Jurkat, Clone E6-1 (cell line): ENCODE measurements at regions not wholly inside any gene's neighbourhood (a gene's known extent, or its start where the extent isn't known, plus 50 kb on each side); places are given as distances from the start of the nearest gene placed in this dataset.

ENCODE experiments used
- DNase-seq: peaks from one replicate; pipeline ENCODE4 v3.0.0-alpha.2; 2011; ENCODE audit warnings: low read depth, low spot score
- H3K4me3 ChIP-seq: 2 replicates; pipeline ENCODE4 v1.5.1; 2011; ENCODE audit warnings: mild to moderate bottlenecking, low read length, control low read depth, moderate library complexity

- no peak for DNase-seq
- no peak overlapping the region for H3K4me3 ChIP-seq
Observed at GRCh38 chr10:78542521-78542920, 508.9 kb downstream of the RPS24 start.

GRCh38 chr10:78543031-78543748 lies 509.5 kb downstream of the RPS24 start:
- no peak overlapping the region for H3K4me3 ChIP-seq
- no peak for DNase-seq

- no peak for DNase-seq
- H3K4me3 ChIP-seq, result no peak overlapping the region
Observed at GRCh38 chr10:78543749-78544362, 510.2 kb downstream of the RPS24 start.

GRCh38 chr10:78544423-78545090 lies 510.9 kb downstream of the RPS24 start:
- H3K4me3 ChIP-seq, result no peak overlapping the region
- DNase-seq, result no peak

- H3K4me3 ChIP-seq, result no peak overlapping the region
- peak; percentile 33 for DNase-seq
Observed at GRCh38 chr10:78545756-78546155, 512.1 kb downstream of the RPS24 start.

GRCh38 chr10:78547397-78547796 lies 513.7 kb downstream of the RPS24 start:
- H3K4me3 ChIP-seq, result no peak overlapping the region
- peak; percentile 70 for DNase-seq

- H3K4me3 ChIP-seq, result no peak overlapping the region
- DNase-seq, result no peak
Observed at GRCh38 chr10:78547905-78548304, 514.2 kb downstream of the RPS24 start.

GRCh38 chr10:78548369-78548768 lies 514.7 kb downstream of the RPS24 start:
- DNase-seq, result no peak
- H3K4me3 ChIP-seq, result no peak overlapping the region

GRCh38 chr10:78549140-78549935 lies 515.7 kb downstream of the RPS24 start:
- no peak for DNase-seq
- no peak overlapping the region for H3K4me3 ChIP-seq

- no peak overlapping the region for H3K4me3 ChIP-seq
Observed at GRCh38 chr10:78550090-78550489, 516.4 kb downstream of the RPS24 start.

GRCh38 chr10:78550716-78551115 lies 517.1 kb downstream of the RPS24 start:
- no peak for DNase-seq
- H3K4me3 ChIP-seq, result no peak overlapping the region

More at GRCh38 chr10:78550090-78550489, 516.4 kb downstream of the RPS24 start:
- no peak for DNase-seq

- no peak overlapping the region; the same call in 1 of the 2 replicates for H3K4me3 ChIP-seq
- peak; percentile 95 for DNase-seq
Observed at GRCh38 chr10:78551184-78552005, 517.4 kb upstream of the ZMIZ1 start.

- no peak for DNase-seq
- no peak overlapping the region for H3K4me3 ChIP-seq
Observed at GRCh38 chr10:78552261-78552811, 516.4 kb upstream of the ZMIZ1 start.

- H3K4me3 ChIP-seq, result no peak overlapping the region
- no peak for DNase-seq
Observed at GRCh38 chr10:78553792-78554191, 515.0 kb upstream of the ZMIZ1 start.

- H3K4me3 ChIP-seq, result no peak overlapping the region
- no peak for DNase-seq
Observed at GRCh38 chr10:78555128-78555527, 513.6 kb upstream of the ZMIZ1 start.

GRCh38 chr10:78556705-78557432 lies 511.9 kb upstream of the ZMIZ1 start:
- H3K4me3 ChIP-seq, result no peak overlapping the region
- DNase-seq, result no peak

GRCh38 chr10:78557433-78557925 lies 511.3 kb upstream of the ZMIZ1 start:
- H3K4me3 ChIP-seq, result no peak overlapping the region
- DNase-seq, result no peak
